ENCODE measurements at regions not wholly inside any gene's neighbourhood (a gene's known extent, or its start where the extent isn't known, plus 50 kb on each side); places are given as distances from the start of the nearest gene placed in this dataset.

DNA sequence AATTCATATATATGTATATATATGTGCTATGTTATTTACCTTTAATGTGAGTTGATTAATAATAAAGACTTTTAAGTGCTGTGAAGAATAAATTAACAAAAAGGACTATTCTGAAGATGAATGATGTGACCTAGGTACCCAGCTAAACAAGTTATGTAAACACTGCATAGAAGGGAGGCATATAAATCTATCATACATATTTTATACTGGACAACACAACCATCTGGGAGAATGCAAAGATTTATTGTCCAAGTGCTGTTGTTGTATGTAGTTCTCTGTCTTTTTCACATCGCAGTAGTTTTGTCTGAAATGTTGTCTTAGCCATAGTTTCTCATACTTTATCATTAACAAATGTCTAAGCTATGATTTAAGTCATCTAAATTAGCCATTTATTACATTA is 337.6 kb downstream of the PCDH18 start:
- no peak for TF ChIP-seq CTCF (IDR thresholded peaks at IDR 0.05)

DNA sequence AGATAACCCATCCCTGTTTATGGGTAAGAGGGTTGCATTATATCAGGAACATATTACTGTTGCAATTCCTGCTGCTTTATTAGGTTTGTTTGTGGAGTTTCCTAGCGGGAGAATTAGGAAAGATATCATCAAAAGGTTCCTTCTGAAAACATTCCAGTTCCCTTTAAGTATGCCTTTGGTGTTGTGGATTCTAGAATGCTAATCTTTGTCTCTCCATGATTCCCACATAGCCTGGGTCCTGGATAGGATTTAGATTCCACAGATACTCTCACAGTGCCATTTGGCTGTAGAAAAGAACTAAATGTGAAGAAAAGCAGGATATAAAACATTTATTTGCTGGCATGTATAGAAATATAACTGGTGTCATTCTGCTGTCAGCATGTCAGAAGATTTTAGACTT is 338.7 kb downstream of the PCDH18 start:
- TF ChIP-seq CTCF (IDR thresholded peaks at IDR 0.05) = no peak

DNA sequence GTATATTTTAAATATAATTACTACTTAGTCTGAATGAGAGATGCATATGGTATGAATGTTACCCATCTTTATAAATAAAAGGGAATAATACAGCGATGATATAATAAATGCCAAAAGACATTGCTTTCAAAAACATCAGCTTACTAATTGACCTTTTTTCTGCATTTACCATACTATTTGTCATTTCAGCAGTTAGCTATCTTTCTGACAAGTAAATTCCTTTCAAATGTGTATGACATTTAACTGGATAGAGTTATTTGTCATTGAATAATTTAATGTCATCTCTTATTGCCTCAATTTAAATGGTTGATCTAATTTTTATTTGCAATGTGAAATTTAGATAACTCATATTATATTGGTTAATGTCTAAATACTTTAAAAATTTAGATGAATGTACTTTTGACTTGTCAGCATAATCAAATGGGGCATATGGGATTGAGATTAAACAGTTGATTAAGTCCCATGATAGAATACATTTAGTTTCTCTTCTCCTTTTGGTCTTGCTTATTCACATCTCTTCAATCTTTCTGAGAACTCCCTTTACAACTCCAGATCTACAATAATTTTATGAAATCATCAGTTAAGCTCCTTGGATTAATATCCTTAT is 350.9 kb downstream of the PCDH18 start:
- no peak for TF ChIP-seq CTCF (IDR thresholded peaks at IDR 0.05)

GRCh38 chr4:137180349-137180748 is 351.9 kb downstream of the PCDH18 start:
- TF ChIP-seq CTCF (IDR thresholded peaks at IDR 0.05) = no peak

- TF ChIP-seq CTCF (IDR thresholded peaks at IDR 0.05) = no peak
Observed at GRCh38 chr4:137156807-137157206, 375.5 kb downstream of the PCDH18 start.

GRCh38 chr4:137156054-137156453 is 376.2 kb downstream of the PCDH18 start:
- TF ChIP-seq CTCF (IDR thresholded peaks at IDR 0.05) = no peak

DNA sequence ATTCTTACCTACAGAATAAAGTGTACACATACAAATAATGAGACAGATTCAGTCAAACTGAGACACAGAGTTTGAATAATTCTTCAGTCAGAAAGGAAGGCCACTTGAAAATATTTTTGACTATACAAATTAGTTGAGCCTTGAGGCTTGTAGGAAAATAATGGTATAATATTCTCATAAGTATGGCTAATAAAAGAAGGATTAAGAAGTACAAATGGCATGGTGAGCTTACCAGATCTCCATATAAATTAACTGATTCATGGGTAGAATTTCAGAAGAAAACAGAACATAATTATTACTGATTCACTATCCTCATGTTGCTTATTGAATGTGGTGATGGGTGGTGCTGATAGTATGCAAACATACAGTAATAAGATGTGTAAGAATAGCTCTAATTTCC is 401.1 kb downstream of the PCDH18 start:
- no peak for TF ChIP-seq CTCF (IDR thresholded peaks at IDR 0.05)

GRCh38 chr4:137129845-137130244 is 402.4 kb downstream of the PCDH18 start:
- TF ChIP-seq CTCF (IDR thresholded peaks at IDR 0.05) = no peak

Measured in LNCAP (cell line).